K562 (cell line): ENCODE measurements at regions not wholly inside any gene's neighbourhood (a gene's known extent, or its start where the extent isn't known, plus 50 kb on each side); places are given as distances from the start of the nearest gene placed in this dataset.
"Not testable (repeated sequence)": the region's sequence is repeated elsewhere in the genome, so short reads cannot be mapped to it uniquely, and the experiment has no call there.

Source experiments
- ATAC-seq: fragments of 200-7000 bp; cut with Tn5 transposase; 3 replicates; pipeline ENCODE4 v1.9.1; 2020; ENCODE audit warnings: moderate library complexity
- BruUV-seq: library from RNA; stranded (reverse); fragments of 400-500 nt; replicated peaks from 2 replicates; lab custom pipeline; 2021; lab: Mats Ljungman, UMichigan
- CTCF ChIA-PET: fragments of 300-600 bp; formaldehyde crosslinking; extraction: SDS; loops from one replicate; lab custom pipeline; 2021; ENCODE audit warnings: low intra/inter-chr PET ratio; lab: Yijun Ruan, JAX
- POLR2A ChIA-PET: fragments of 300-600, 350-650 bp; sonication (Branson Sonifier 250); formaldehyde crosslinking; extraction: SDS; loops from one replicate; lab custom pipeline; 2021; ENCODE audit warnings: antibody characterized with exemption, inconsistent platforms; lab: Yijun Ruan, JAX
- DNase-seq, 4 experiments: peaks; one replicate each; pipeline versions ENCODE4 v3.0.0 to v3.0.0-alpha.2; 2011 to 2018; ENCODE audit warnings: low spot score in 3 of 4, mixed read lengths in 3 of 4; ENCODE audit errors: extremely low read depth in 1 of 4
- FAIRE-seq: peaks from 2 replicates; lab custom pipeline; 2011; peaks lifted over from hg19 to GRCh38; lab: Jason Lieb, UNC
- H2AFZ ChIP-seq: 2 replicates; pipeline ENCODE4 v1.6.0; 2011; ENCODE audit warnings: low read depth, low read length, control low read depth, inconsistent platforms
- H3K27ac ChIP-seq: fragments of 200-600 bp; 3 replicates; pipeline ENCODE4 v1.8.0; 2011; ENCODE audit warnings: low read depth, mild to moderate bottlenecking, control low read depth, inconsistent platforms, low read length, moderate library complexity, mixed read lengths; ENCODE audit errors: extremely low read depth
- H3K27me3 ChIP-seq, 2 experiments: fragments of 300-600 bp in 1 of 2; 2 replicates in 1 of 2; 3 replicates in 1 of 2; pipeline versions ENCODE4 v1.6.0 to v1.8.0; 2011; ENCODE audit warnings: inconsistent platforms in 2 of 2, low read length in 2 of 2, mild to moderate bottlenecking in 1 of 2, mixed read lengths in 1 of 2, moderate library complexity in 1 of 2; ENCODE audit not compliant: control insufficient read depth in 2 of 2, insufficient read depth in 2 of 2
- H3K36me3 ChIP-seq: fragments of 300-600 bp; 3 replicates; pipeline ENCODE4 v1.8.0; 2011; ENCODE audit warnings: mild to moderate bottlenecking, low read length, inconsistent platforms; ENCODE audit not compliant: control insufficient read depth, insufficient read depth
- H3K4me1 ChIP-seq, 2 experiments: fragments of 200-600 bp in 1 of 2; replicated peaks in 1 of 2; 2 replicates in 1 of 2; 3 replicates in 1 of 2; pipeline versions ENCODE4 v1.5.1 to v1.8.0; 2011; ENCODE audit warnings: inconsistent platforms in 2 of 2, low read length in 2 of 2, mild to moderate bottlenecking in 1 of 2, mixed read lengths in 1 of 2, moderate library complexity in 1 of 2; ENCODE audit not compliant: control insufficient read depth in 2 of 2, insufficient read depth in 2 of 2
- H3K4me2 ChIP-seq: 2 replicates; pipeline ENCODE4 v1.6.1; 2011; ENCODE audit warnings: low read length, control low read depth, inconsistent platforms, mixed read lengths; ENCODE audit not compliant: insufficient read depth
- H3K4me3 ChIP-seq: fragments of 200-600 bp; sonication (generic), shearing (Covaris generic); 2 replicates; pipeline ENCODE4 v1.5.1; 2016; ENCODE audit warnings: control low read depth, inconsistent platforms
- H3K79me2 ChIP-seq: fragments of 200-600 bp; 3 replicates; pipeline ENCODE4 v1.8.0; 2011; ENCODE audit warnings: low read length, inconsistent platforms; ENCODE audit not compliant: control insufficient read depth, insufficient read depth
- H3K9ac ChIP-seq, 2 experiments: 2 replicates each; pipeline versions ENCODE4 v1.6.0 to v1.6.1; 2011; ENCODE audit warnings: low read depth in 2 of 2, low read length in 2 of 2, control low read depth in 1 of 2, inconsistent platforms in 1 of 2, mild to moderate bottlenecking in 1 of 2, mixed read lengths in 1 of 2; ENCODE audit not compliant: insufficient read depth in 1 of 2
- H3K9me1 ChIP-seq: one replicate; pipeline ENCODE4 v1.6.0; 2011; ENCODE audit warnings: inconsistent platforms, mild to moderate bottlenecking, low read length, moderate library complexity; ENCODE audit not compliant: control insufficient read depth, insufficient read depth
- H3K9me3 ChIP-seq: replicated peaks from 2 replicates; pipeline ENCODE4 v1.5.1; 2011; ENCODE audit warnings: low read depth, low read length, inconsistent platforms; ENCODE audit not compliant: control insufficient read depth, insufficient read depth
- H4K20me1 ChIP-seq: replicated peaks from 2 replicates; pipeline ENCODE4 v1.6.1; 2011; ENCODE audit warnings: low read length, inconsistent platforms, mixed read lengths; ENCODE audit not compliant: control insufficient read depth, insufficient read depth
- CLOCK ChIP-seq: fragments of 250-450 bp; sonication (Bioruptor Pico); IDR thresholded peaks from 2 replicates; pipeline ENCODE4 v1.4.0; 2020; ENCODE audit warnings: mild to moderate bottlenecking, moderate library complexity, borderline replicate concordance
- ESRRB ChIP-seq: fragments of 250-450 bp; sonication (Bioruptor Pico); IDR thresholded peaks from 2 replicates; pipeline ENCODE4 v1.5.0; 2020; ENCODE audit warnings: mild to moderate bottlenecking, moderate library complexity, borderline replicate concordance
- ETV1 ChIP-seq: fragments of 450-650 bp; conservative IDR thresholded peaks from 2 replicates; pipeline ENCODE4 v1.6.1; 2016; ENCODE audit warnings: missing genetic modification characterization, control low read depth, low read depth, missing compliant biosample characterization
- TCF3 ChIP-seq: sonication (generic); formaldehyde crosslinking; IDR thresholded peaks from 2 replicates; pipeline ENCODE4 v1.4.0; 2020; ENCODE audit warnings: mild to moderate bottlenecking, missing genetic modification reagents
- ZNF407 ChIP-seq: fragments of 450-650 bp; IDR thresholded peaks from 2 replicates; pipeline ENCODE4 v1.6.1; 2016; ENCODE audit warnings: low read depth
- ZNF766 ChIP-seq: fragments of 200-800 bp; sonication (Bioruptor generic); conservative IDR thresholded peaks from 2 replicates; pipeline ENCODE4 v1.6.1; 2016; ENCODE audit warnings: missing genetic modification characterization, missing compliant biosample characterization
- WGBS: fragments of 100-300 bp; shearing (Covaris generic); methylation state at CpG from one replicate; pipeline ENCODE4 v1.1.6; 2016; ENCODE audit warnings: low coverage, mixed read lengths; ENCODE audit not compliant: insufficient coverage; ENCODE audit errors: missing lambda C conversion rate; 5-methylcytosine and 5-hydroxymethylcytosine counted together
- in situ Hi-C: fragments of 300-500 bp; cut with MboI; formaldehyde crosslinking; loops from 4 replicates; pipeline ENCODE4 v1.15.0; 2018; ENCODE audit warnings: inconsistent platforms, mixed read lengths
- intact Hi-C: fragments of 100-400 bp; cut with micrococcal nuclease; formaldehyde crosslinking; loops from 2 replicates; pipeline ENCODE4 v1.14.2; 2022

GRCh38 chr3:34111361-34111760 is 312.9 kb downstream of the PDCD6IP start (continued):
- TF ChIP-seq CLOCK (CRISPR knock-in tag): no peak
- TF ChIP-seq ZNF407: no peak
- TF ChIP-seq ZNF766 (CRISPR knock-in tag): no peak
- no peak for TF ChIP-seq ESRRB (CRISPR knock-in tag)
- TF ChIP-seq ETV1: no peak
- TF ChIP-seq TCF3 (CRISPR knock-in tag): no peak

GRCh38 chr3:34112261-34112660 is 313.8 kb downstream of the PDCD6IP start:
- CTCF ChIA-PET, H3K9me1 ChIP-seq, H3K27me3 ChIP-seq, H2AFZ ChIP-seq, ATAC-seq, in situ Hi-C loops, H3K27ac ChIP-seq, intact Hi-C loops, DNase-seq, H3K4me3 ChIP-seq, H3K36me3 ChIP-seq, H3K4me2 ChIP-seq, H3K9ac ChIP-seq, H3K79me2 ChIP-seq, H3K9me3 ChIP-seq, H3K4me1 ChIP-seq, H4K20me1 ChIP-seq, BruUV-seq, FAIRE-seq: not testable (repeated sequence)
- POLR2A ChIA-PET: interaction anchor here (0.7 kb wide), 1 partner anchor 34 kb away, joined by 3 read pairs; no protein-coding TSS in a partner anchor
- WGBS: 14% methylated on average over 15 of the region's 15 CpGs
